GM21825 (cell line): ENCODE measurements at regions not wholly inside any gene's neighbourhood (a gene's known extent, or its start where the extent isn't known, plus 50 kb on each side); places are given as distances from the start of the nearest gene placed in this dataset.
"Not testable (repeated sequence)": the region's sequence is repeated elsewhere in the genome, so short reads cannot be mapped to it uniquely, and the experiment has no call there.

Experiments
- ATAC-seq: cut with Tn5 transposase; IDR thresholded peaks from one replicate; pipeline ENCODE4 v1.9.1; 2021; ENCODE audit warnings: mild to moderate bottlenecking, moderate library complexity; ENCODE audit not compliant: unreplicated experiment

DNA sequence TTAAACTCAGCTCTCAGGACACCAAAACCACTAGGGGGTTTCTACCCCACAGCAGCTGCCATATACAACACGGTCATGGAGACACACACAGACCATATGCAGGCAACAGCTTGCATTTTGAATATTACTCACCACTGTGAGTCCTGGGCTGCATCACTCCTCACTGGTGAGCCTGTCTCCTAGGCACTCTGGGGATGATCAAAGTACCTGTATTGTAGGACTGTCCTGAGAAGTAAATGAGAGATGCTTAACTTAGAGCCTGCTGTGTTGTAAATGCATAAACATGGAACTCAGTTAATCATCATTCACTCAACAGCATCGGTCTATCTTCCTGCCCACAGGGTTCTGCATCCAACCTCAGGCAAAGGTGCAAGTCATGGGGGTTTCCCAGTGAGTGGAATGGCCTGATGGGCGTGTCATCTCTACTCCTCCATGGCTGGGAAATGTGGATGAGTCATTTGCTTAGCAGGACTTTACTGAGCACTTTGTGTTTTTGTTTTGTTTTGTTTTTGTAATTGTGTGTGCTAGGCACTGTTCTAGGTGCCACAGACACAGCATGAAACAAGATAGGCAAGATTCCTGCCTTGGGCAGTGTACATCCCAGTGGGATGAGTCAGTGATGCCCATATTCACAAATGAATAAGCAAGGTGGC lies 1141.2 kb upstream of the TMEM132C start:
- ATAC-seq = peak; percentile 90

DNA sequence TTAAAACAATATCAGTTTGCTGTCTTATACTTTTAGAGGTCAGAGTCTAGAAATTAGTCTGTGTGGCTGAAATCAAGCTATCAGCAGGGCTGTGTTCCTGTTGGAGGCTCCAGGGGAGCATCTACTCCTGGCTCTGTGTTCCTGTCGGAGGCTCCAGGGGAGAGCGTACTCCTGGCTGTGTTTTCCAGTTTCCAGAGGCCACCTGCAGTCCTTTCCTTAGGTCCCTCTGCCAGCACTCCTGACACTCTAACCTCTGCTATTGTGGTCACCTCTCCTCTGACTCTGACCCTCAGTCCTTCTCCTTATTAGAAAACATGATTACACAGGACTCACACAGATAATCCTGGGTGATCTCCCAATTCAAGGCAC lies 1140.7 kb upstream of the TMEM132C start:
- ATAC-seq = no peak

DNA sequence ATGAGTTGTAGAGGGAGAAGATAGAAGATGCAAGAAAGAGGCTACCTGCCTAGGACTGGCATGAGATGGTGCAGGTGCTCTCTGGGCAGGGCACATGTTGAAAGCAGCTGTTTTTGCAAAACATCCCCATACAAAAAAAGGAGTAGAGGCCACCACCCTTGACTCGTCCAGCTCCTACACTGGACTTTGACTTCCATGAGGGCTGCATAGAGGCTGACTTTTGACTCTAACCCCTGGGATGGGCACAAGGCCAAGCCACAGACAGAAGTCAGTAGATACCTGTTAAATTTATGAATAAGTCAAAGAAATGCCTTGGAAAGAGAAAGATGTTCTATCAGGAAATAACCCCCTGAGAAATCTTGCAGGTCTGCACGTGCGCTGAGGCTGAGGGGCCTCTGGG lies 1139.1 kb upstream of the TMEM132C start:
- ATAC-seq = no peak

DNA sequence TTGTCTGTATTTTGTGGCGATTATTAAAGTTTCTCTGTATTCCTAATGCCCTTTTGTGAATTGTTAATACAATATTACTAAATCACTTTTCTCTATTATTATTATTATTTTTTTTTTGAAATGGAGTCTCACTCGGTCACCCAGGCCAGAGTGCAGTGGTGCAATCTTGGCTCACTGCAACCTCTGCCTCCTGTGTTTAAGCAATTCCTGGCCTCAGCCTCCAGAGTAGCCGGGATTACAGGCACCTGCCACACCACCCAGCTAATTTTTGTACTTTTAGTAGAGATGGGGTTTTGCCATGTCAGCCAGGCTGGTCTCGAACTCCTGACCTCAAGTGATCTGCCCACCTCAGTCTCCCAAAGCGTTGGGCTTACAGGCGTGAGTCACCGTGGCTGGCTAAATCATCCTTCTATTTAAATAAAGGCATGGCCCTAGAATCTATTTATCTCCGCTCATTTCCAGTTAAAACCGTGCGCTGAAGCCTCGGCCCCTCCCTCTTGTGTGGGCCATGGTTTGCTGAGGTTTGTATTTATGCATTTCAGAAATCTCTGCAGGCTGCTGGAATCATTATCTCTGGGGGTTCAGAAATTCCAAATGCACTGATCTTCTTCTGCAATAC lies 1136.4 kb upstream of the TMEM132C start:
- ATAC-seq = no peak

DNA sequence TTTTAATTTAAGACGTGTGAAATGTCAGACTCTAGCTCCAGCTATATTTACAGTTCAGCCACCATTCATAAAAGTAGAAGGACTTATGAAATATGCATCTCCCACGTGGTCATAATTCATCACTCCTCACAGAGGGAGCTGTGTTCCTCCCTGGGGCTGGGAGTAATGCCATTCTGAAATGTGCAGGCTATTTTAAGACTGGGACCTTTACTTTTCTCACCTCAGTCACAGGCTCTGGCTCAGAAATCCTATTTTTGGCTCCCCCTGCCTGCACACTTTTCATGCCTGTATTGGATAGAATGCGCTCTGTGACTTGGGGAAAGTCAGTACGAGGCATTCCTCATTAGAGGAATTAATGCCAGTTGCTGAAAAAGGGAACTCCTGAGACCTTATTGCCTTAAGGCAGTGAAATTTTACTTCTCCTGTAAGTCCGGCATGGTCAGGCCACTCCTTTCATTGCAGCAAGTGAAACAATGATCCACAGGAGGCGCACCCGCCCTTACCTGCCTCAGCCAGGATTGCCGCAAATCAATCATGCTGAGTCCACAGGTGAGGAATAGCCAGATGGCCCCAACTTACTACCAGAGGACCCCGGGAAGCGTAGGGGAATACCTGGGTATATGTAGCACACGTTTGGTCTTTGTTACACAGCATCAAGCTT lies 1133.2 kb upstream of the TMEM132C start:
- ATAC-seq = no peak

DNA sequence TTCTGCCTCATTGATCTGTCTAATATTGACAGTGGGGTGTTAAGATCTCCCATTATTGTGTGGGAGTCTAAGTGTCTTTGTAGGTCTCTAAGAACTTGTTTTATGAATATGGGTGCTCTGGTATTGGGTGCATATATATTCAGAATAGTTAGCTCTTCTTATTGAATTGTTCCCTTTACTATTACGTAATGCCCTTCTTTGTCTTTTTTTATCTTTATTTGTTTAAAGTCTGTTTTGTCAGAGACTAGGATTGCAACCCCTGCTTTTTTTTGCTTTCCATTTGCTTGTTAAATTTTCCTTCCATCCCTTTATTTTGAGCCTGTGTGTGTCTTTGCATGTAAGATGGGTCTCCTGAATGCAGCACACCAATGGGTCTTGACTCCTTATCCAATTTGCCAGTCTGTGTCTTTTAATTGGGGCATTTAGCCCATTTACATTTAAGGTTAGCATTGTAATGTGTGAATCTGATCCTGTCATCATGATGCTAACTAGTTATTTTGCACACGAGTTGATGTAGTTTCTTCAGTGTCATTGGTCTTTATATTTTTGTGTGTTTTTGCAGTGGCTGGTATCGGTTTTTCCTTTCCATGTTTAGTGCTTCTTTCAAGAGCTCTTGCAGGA lies 1126.0 kb upstream of the TMEM132C start:
- not testable (repeated sequence) for ATAC-seq

DNA sequence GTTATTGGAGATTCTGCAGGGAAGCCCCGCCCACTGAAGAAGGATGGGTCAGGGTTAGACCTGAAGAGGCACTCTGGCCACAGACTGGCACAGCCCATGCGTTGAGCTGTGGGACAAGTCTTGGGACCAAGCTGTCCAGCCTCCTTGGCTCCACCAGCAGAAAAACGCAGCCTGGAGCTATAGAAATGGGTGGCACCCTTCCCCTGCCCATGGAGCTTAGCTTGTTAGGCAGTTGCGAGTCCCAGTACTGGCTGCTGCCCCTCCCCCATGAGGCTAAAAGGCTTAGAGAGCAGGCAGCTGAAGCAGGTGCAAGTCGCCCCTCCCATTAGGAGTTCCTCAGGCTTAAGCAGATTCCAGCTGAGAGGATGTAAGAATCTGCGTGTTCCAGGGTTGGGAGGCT lies 1124.0 kb upstream of the TMEM132C start:
- ATAC-seq = no peak

DNA sequence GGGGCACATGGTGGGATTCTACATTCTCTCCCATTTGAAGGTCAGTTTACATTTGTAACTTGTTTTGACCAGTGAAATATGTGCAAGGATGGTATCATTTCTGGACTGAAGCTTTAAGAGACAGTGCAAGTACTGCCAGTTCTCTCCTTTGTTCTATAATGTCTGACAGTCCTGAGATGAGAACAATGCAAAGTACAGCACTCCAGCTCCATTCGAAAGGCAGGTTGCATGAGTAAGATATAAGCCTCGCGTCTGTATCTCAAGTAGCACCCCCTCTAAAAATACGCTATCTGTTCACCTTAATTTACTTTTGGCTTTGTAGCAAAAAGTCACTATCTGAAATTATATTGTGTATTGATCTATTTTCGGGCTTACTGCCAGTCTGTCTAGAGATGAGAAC lies 1122.2 kb upstream of the TMEM132C start:
- no peak for ATAC-seq

DNA sequence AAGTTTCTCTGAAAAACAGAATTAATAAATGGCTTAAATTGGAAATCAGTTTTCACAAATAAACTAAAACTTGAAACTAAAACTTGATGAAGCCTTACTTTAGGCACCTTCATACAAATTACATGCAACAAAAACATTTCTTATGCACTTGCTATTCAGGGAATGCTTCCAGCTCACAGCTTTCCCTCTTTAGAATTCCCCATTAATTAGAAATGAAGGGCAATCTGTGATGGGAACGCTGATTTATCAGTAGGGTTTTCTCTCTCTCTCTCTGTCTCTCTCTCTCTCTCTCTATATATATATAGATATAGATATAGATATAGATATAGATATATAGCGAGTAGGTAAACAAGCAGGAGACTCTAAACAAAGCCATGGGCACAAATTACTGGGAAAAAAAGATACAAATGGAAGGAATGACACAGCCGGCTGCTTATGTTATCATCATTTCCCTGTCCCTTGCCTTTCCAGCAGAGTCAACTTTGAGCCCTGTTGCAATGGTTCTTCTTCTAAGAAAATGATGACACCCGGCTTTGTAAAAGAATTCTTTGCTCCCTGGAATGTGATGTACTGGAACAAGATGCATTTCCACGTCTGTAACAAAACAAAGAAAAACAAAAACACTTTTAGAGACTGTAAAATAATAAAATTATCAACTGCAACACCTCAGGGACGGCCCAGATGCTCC lies 1121.6 kb upstream of the TMEM132C start:
- no peak for ATAC-seq

DNA sequence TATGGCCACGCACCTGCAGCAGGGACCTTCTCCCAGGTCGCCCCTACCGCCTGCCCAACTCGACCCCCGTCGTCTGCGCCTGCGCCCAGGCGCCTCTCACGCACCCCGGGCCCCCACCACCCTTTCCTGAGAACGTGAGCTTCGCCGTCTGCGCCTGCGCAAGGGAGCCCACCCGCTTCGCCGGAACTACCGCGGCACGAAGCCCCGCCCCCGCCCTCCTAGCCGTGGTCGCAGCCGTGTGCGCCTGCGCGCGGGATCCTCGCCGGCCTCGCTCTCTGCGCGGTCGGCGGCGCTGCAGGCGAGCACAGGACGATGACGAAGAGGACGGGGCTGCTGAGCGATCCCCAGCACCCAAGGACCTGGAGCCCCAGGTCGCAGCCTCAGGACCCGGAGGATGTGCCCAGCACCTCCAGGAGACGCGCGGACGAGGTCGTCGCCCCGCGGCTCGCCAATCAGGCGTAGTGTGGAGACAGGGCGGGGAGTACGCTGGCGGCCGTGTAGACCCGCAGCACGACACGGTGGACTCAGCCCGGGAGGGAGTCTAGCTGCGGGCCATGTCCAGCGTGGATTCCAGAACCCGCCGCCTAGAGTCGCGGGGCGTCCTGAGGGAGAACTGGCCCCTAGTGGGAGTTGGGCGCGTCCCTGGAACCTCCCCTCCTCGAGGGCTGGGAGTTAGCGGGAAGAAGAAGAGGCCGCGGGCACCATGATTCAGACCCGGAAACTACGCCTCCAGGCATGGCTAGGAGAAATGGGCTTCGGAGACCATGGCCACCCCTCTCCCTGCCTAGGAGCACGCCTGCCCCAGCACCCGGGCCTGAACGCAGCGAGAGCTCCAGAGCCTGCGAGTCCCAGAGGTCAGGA lies 1120.8 kb upstream of the TMEM132C start:
- ATAC-seq = no peak

DNA sequence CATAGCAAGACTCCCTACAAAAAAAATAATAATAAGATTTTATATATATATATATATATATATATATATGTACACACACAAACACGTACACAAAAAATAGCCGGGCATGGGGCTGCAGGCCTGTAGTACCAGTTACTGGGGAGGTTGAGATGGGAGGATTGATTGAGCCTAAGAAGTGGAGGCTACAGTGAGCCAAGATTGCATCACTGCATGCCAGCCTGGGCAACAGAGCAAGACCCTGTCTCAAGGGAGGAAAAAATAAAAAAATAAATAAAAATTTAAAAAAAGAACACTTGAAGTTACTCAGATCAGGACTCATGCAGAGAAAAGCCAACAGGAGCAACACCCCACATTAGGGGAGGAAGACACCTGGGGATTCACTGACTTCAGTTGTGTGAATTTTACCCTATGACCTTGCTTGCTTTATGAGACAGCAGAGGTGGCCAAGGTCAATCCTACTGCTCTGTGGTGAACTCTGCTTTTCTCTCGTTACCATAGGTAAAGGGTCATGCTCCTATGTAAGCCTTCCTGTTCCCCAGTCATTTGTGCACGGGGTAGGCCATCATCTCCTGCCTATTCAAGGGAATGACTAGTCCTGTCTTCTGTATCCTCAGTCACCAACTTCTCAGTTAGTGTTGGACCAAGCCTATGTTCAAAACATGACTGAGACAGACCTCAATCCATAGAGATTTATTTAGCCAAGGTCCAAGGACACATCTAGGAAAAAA lies 1119.8 kb upstream of the TMEM132C start:
- ATAC-seq = no peak

DNA sequence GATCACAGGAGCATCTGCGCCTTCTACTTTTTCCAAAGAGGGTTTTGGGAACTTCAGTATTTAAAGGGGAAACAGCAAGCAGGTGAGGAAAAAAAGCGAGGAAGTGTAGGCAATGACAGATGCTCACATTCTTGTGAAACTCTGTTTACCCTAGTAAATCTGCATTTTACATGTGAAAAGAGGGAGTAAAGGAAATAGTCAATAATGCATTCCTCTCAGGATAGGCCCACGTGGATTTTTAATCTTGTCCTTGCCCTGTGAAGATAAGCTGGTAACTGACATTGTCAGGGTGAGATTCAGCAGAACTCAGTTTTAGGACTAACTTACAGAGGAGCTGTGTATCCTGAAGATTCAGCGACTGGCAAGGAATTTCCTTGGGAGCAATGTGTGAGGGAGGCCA lies 1119.2 kb upstream of the TMEM132C start:
- no peak for ATAC-seq

DNA sequence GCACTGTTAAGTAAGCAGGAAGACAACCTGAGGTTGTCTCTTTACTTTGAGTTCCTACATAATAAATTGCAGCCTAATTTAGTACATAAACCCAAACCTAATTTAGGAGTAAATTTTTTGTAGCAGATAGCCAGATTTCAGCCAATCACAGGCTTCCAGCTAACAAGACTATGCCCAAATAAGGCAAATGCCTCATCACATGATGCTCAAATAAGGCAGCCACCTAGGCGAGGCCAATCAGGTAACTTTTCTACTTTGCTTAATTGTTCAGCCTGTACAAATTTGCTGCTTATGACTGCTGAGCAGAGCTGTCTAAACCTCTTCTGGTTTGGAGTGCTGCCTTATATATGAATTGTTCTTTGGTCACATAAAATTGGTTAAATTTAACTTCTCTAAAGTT lies 1118.7 kb upstream of the TMEM132C start:
- ATAC-seq = no peak

DNA sequence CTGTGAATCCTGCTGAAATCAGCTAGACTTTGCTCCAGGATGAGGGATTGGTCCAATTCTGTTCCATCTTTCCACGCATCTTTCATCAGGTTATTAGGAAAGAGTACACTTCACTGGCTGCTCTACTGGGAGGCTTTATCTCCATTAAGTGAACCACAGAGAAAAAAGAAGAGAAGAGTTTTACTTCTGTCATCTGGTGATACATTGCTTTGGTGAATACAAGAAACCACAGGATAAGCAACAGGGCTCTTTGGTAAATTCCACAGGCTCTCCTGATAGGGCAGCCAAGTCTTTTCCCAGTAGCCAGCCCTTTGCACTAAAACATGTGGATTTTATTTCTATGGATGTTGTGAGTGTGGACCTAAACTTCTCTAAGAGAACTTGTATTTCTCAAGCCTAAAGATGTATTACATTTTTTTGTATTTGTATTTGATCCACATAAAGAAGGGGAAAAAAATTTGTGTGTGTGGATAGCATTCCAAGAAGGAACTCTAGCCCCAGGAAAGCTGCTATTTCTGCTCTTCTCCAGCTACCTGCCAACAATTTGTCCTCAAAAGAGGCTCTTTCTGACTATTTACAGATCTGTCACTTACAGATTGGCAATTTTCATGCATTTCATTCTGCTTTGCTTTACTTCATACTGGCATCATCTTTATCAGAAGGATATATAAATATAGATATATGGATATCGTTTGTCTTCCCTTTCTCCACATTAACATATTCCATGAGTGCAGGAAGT lies 1117.6 kb upstream of the TMEM132C start:
- ATAC-seq = no peak

DNA sequence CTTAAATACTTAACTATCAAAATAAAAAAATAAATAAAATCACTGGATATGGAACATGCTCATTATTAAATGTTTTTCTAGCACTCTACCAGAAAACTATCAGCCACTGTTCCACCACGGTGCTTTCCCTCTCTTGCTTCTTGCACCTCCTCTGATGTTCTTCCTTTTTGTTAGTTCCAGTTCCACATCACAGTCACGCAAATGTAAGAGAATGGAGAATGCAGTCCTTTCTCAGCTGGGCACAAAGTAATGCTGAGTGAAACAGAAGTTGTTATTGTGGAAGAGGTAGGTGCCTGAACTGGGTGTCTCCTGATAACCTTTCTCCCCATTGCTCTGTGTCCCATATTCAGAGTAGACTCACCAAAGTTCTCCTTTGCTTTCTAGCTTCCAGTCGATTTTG lies 1116.9 kb upstream of the TMEM132C start:
- ATAC-seq = no peak

DNA sequence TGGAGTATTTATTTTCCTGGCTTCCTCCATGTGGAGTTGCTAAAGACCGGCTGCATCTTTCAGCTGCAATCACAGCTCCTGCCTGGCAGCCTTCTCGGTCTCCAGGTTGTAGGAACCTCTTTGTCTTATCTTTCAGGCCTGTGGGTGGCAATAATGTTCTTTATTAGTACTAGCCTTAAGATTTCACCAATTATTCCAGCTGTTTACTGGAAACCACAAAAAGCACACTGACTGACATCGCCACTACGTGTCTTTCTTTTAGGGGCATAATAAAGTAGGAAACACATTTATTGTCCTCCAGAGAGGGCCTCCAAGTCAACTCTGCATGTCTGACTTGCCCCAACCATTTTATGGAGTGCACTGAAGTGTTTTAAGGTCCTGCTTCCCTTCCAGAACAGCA lies 1116.5 kb upstream of the TMEM132C start:
- no peak for ATAC-seq

DNA sequence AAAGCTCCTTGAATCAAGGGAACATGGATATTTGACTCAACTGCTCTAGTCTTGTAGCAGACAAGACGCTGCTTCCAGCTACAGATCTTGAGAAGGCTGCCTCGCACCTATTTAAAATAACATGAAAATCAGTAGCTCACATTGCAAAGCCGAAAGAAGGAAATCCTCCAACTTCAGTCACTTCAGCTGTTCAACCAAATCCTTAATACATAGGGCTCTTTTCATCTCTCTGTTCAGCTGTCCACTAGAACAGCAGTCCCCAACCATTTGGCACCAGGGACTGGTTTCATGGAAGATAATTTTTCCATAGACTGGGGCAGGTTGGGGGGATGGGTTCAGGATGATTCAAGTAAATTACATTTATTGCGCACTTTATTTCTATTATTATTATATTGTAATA lies 1116.0 kb upstream of the TMEM132C start:
- no peak for ATAC-seq

DNA sequence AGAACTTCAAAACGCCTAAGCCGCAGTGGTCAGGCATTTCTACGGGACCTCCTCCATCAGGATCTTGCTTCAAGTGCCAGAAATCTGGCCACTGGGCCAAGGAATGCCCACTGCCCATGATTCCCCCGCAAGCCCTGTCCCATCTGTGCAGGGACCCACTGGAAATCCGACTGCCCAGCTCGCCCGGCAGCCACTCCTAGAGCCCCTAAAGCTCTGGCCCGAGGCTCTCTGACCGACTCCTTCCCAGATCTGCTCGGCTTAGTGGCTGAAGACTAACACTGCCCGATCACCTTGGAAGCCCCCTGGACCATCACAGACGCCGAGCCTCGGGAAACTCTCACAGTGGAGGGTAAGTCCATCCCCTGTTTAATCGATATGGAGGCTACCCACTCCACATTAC lies 1113.0 kb upstream of the TMEM132C start:
- no peak for ATAC-seq

DNA sequence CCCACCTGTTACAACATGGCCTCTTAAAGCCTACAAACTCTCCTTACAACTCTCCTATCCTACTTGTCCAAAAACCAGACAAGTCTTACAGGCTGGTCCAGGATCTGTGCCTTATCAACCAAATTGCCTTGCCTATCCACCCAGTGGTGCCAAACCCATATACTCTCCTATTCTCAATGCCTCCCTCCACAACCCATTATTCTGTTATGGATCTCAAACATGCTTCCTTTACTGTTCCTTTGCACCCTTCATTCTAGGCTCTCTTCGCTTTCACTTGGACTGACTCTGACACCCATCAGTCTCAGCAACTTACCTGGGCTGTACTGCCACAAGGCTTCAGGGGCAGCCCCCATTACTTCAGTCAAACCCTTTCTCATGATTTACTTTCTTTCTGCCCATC lies 1112.1 kb upstream of the TMEM132C start:
- ATAC-seq = not testable (repeated sequence)
